BJ (cell line): ENCODE measurements at regions not wholly inside any gene's neighbourhood (a gene's known extent, or its start where the extent isn't known, plus 50 kb on each side); places are given as distances from the start of the nearest gene placed in this dataset.

Source experiments
- CTCF ChIA-PET: fragments of 350-600 bp; formaldehyde crosslinking; extraction: SDS; loops from one replicate; lab custom pipeline; 2021; ENCODE audit warnings: antibody characterized with exemption, inconsistent platforms; lab: Yijun Ruan, JAX
- POLR2A ChIA-PET: fragments of 300-600 bp; sonication (Branson Sonifier 250); formaldehyde crosslinking; extraction: SDS; loops from one replicate; lab custom pipeline; 2021; ENCODE audit warnings: antibody characterized with exemption; lab: Charles Lee
- DNase-seq: peaks from one replicate; pipeline ENCODE4 v3.0.0-alpha.2; 2011; ENCODE audit warnings: low read depth
- H3K27me3 ChIP-seq: 2 replicates; pipeline ENCODE4 v1.6.0; 2011; ENCODE audit warnings: low read length; ENCODE audit not compliant: control insufficient read depth, insufficient read depth
- H3K36me3 ChIP-seq: 2 replicates; pipeline ENCODE4 v1.5.1; 2011; ENCODE audit warnings: low read length; ENCODE audit not compliant: control insufficient read depth, insufficient read depth
- H3K4me3 ChIP-seq: 2 replicates; pipeline ENCODE4 v1.5.1; 2011; ENCODE audit warnings: low read depth, mild to moderate bottlenecking, control low read depth, low read length
- CTCF ChIP-seq: IDR thresholded peaks from 2 replicates; pipeline ENCODE4 v1.5.1; 2011; ENCODE audit warnings: low read depth, mild to moderate bottlenecking, control low read depth, inconsistent platforms, low read length, moderate library complexity; ENCODE audit not compliant: insufficient read depth

- no peak for DNase-seq
- CTCF ChIA-PET, result interaction anchor here (1.5 kb wide), 1 partner anchor 9 kb away, joined by 3 read pairs; no protein-coding TSS in a partner anchor
These were observed 103.5 kb downstream of the RPAP3 start for GRCh38 chr12:47602325-47602724.

GRCh38 chr12:47601071-47601470 lies 104.8 kb downstream of the RPAP3 start:
- ChIA-PET POLR2A (no interaction called here), CTCF (no interaction called here)
- no peaks in the 10 kb centered on the region for H3K27me3 ChIP-seq
- TF ChIP-seq CTCF, result no peak
- DNase-seq, result no peak
- no peak overlapping the region for H3K4me3 ChIP-seq
- H3K36me3 ChIP-seq, result no peaks in the 10 kb centered on the region

More at GRCh38 chr12:47602325-47602724, 103.5 kb downstream of the RPAP3 start:
- TF ChIP-seq CTCF, result no peak
- H3K36me3 ChIP-seq, result no peaks in the 10 kb centered on the region
- POLR2A ChIA-PET, result no interaction called here
- no peak overlapping the region for H3K4me3 ChIP-seq
- H3K27me3 ChIP-seq, result no peaks in the 10 kb centered on the region

GRCh38 chr12:47591795-47592194 lies 114.0 kb downstream of the RPAP3 start:
- no peak for TF ChIP-seq CTCF
- DNase-seq, result no peak
- H3K27me3 ChIP-seq, result no peaks in the 10 kb centered on the region
- POLR2A ChIA-PET, result no interaction called here
- H3K36me3 ChIP-seq, result no peaks in the 10 kb centered on the region
- CTCF ChIA-PET, result no interaction called here
- no peak overlapping the region for H3K4me3 ChIP-seq

- TF ChIP-seq CTCF, result no peak
- CTCF ChIA-PET, result interaction anchor here (0.5 kb wide), 1 partner anchor 278 kb away, joined by 3 read pairs; no protein-coding TSS in a partner anchor
- H3K36me3 ChIP-seq, result no peaks in the 10 kb centered on the region
- no peak overlapping the region for H3K4me3 ChIP-seq
- POLR2A ChIA-PET, result no interaction called here
- no peaks in the 10 kb centered on the region for H3K27me3 ChIP-seq
- no peak for DNase-seq
These were observed 114.5 kb downstream of the RPAP3 start for GRCh38 chr12:47591361-47591791.

GRCh38 chr12:47590771-47591360 lies 115.0 kb downstream of the RPAP3 start:
- CTCF ChIA-PET, result interaction anchor here (0.5 kb wide), 1 partner anchor 279 kb away, joined by 3 read pairs; no protein-coding TSS in a partner anchor
- no peak for DNase-seq
- no peak for TF ChIP-seq CTCF

More at GRCh38 chr12:47590771-47591360, 115.0 kb downstream of the RPAP3 start:
- POLR2A ChIA-PET, result no interaction called here
- no peak overlapping the region for H3K4me3 ChIP-seq
- no peaks in the 10 kb centered on the region for H3K27me3 ChIP-seq
- H3K36me3 ChIP-seq, result no peaks in the 10 kb centered on the region
